Osteocyte (in vitro differentiated cells): ENCODE measurements at regions not wholly inside any gene's neighbourhood (a gene's known extent, or its start where the extent isn't known, plus 50 kb on each side); places are given as distances from the start of the nearest gene placed in this dataset.

Experiments
- DNase-seq: peaks from one replicate; pipeline ENCODE4 v3.0.0; 2021; ENCODE audit warnings: mixed read lengths; ENCODE audit not compliant: unreplicated experiment; ENCODE audit errors: extremely low spot score
- H3K27ac Mint-ChIP-seq: one replicate; pipeline ENCODE4 v1.8.0; 2021; ENCODE audit warnings: mild to moderate bottlenecking, mixed read lengths; ENCODE audit not compliant: unreplicated experiment
- H3K27me3 Mint-ChIP-seq: one replicate; pipeline ENCODE4 v1.8.0; 2021; ENCODE audit warnings: mixed read lengths; ENCODE audit not compliant: unreplicated experiment
- H3K36me3 Mint-ChIP-seq: one replicate; pipeline ENCODE4 v1.8.0; 2021; ENCODE audit warnings: mixed read lengths; ENCODE audit not compliant: unreplicated experiment
- H3K4me1 Mint-ChIP-seq: one replicate; pipeline ENCODE4 v1.8.0; 2021; ENCODE audit warnings: mixed read lengths; ENCODE audit not compliant: unreplicated experiment
- H3K4me3 Mint-ChIP-seq: one replicate; pipeline ENCODE4 v1.8.0; 2021; ENCODE audit warnings: mild to moderate bottlenecking, moderate library complexity, mixed read lengths; ENCODE audit not compliant: unreplicated experiment
- H3K9me3 Mint-ChIP-seq: one replicate; pipeline ENCODE4 v1.8.0; 2021; ENCODE audit warnings: mixed read lengths; ENCODE audit not compliant: unreplicated experiment
- CTCF ChIP-seq: fragments of 200-600 bp; sonication (generic); IDR thresholded peaks from 2 replicates; pipeline ENCODE4 v1.5.0; 2021; ENCODE audit warnings: antibody characterized with exemption, mild to moderate bottlenecking, moderate library complexity

DNA sequence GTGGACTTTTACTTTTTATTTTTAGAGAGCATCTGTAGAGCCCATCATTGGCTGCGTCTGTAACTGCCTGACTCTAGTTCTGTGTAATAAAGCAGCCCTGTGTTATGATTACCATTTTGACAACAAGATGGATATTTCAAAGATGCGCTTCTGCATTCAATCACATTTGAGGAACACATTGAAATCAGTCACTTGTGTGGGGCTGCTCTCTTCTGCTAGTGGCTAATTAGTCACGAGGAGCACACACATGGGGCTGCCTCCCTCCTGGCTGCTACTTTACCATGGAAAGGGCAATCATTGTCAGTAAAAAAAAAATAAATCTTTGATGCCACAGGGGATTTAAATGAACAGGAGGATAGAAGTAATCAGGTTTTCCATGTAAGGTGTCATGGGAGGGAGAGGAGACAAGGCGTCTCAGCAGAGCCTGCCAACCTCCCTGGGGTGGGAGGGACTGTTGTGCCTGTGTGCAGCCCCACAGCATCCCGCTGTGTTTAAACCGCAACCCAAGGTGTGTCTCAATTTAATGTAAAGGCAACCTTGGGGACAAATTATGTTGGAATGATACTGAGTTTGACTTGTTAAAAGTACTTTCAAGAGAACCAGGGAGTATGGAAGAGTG lies 205.2 kb upstream of the COBL start:
- H3K36me3 Mint-ChIP-seq: no peaks in the 10 kb centered on the region
- H3K27me3 Mint-ChIP-seq: no peaks in the 10 kb centered on the region
- H3K9me3 Mint-ChIP-seq: no peaks in the 10 kb centered on the region
- H3K4me1 Mint-ChIP-seq: no peaks in the 10 kb centered on the region
- no peak overlapping the region for H3K27ac Mint-ChIP-seq
- no peak for TF ChIP-seq CTCF
- no peak overlapping the region for H3K4me3 Mint-ChIP-seq
- DNase-seq: no peak

GRCh38 chr7:51521054-51521453 lies 204.4 kb upstream of the COBL start:
- no peak for TF ChIP-seq CTCF
- no peaks in the 10 kb centered on the region for H3K9me3 Mint-ChIP-seq

DNA sequence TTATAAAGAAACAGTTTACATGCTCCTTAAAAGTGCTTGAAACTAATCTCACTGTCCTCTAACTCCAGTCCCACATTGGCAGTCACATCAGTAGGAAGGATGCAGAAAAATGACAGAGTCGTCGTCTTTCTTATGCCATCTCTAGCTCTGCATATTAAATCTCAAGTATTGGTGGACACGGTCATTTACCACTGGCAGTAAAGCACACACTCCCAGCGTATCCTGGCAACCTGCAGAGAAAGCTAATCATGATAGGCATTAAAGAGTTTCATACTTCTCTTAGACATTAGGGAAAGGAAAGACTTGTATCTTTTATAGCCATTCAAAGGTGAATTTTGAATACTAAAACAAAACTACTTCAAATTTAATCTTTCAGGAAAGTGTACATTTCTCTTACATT lies 202.0 kb upstream of the COBL start:
- TF ChIP-seq CTCF: no peak
- no peaks in the 10 kb centered on the region for H3K36me3 Mint-ChIP-seq
- H3K27ac Mint-ChIP-seq: no peak overlapping the region
- no peaks in the 10 kb centered on the region for H3K4me1 Mint-ChIP-seq
- peaks cover 6% of the 10 kb centered on the region for H3K9me3 Mint-ChIP-seq
- DNase-seq: no peak
- no peaks in the 10 kb centered on the region for H3K27me3 Mint-ChIP-seq
- no peak overlapping the region for H3K4me3 Mint-ChIP-seq

More at GRCh38 chr7:51521054-51521453, 204.4 kb upstream of the COBL start:
- DNase-seq: no peak
- no peaks in the 10 kb centered on the region for H3K27me3 Mint-ChIP-seq
- no peaks in the 10 kb centered on the region for H3K36me3 Mint-ChIP-seq
- H3K27ac Mint-ChIP-seq: no peak overlapping the region
- no peak overlapping the region for H3K4me3 Mint-ChIP-seq
- H3K4me1 Mint-ChIP-seq: no peaks in the 10 kb centered on the region

GRCh38 chr7:51517187-51517586 lies 200.6 kb upstream of the COBL start:
- H3K27me3 Mint-ChIP-seq: no peaks in the 10 kb centered on the region
- H3K4me1 Mint-ChIP-seq: no peaks in the 10 kb centered on the region
- H3K4me3 Mint-ChIP-seq: no peak overlapping the region
- H3K27ac Mint-ChIP-seq: no peak overlapping the region
- no peak for TF ChIP-seq CTCF
- DNase-seq: no peak
- H3K36me3 Mint-ChIP-seq: no peaks in the 10 kb centered on the region
- H3K9me3 Mint-ChIP-seq: peaks cover 7% of the 10 kb centered on the region

DNA sequence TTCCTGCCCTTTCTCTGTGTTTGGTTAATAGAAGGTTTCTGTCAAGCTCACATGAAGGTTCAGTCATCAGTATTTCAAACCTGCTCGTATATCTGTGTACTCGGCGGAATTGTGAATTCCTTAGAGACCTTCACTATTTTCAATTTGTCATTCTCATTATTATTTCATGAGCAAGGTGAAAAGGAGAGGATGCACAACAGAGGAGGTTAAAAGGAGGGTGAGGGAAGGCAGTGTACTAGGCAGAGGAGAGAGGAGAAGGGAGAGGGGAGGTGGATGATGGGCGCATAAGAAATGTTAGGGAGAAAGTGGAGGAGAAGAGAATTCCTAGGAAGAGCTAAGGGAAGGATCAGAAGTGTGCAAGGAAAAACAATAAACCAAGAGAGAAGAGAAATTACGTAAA lies 185.0 kb upstream of the COBL start:
- H3K4me3 Mint-ChIP-seq: no peak overlapping the region
- H3K27me3 Mint-ChIP-seq: no peaks in the 10 kb centered on the region
- no peak overlapping the region for H3K27ac Mint-ChIP-seq
- peaks cover 3% of the 10 kb centered on the region for H3K9me3 Mint-ChIP-seq
- no peak for DNase-seq
- H3K36me3 Mint-ChIP-seq: no peaks in the 10 kb centered on the region
- H3K4me1 Mint-ChIP-seq: no peaks in the 10 kb centered on the region
- no peak for TF ChIP-seq CTCF
